K562 (cell line): ENCODE measurements at regions not wholly inside any gene's neighbourhood (a gene's known extent, or its start where the extent isn't known, plus 50 kb on each side); places are given as distances from the start of the nearest gene placed in this dataset.
A peak's percentile ranks its signal among the peaks of the same experiment; 100 is the strongest.
"Not testable (repeated sequence)": the region's sequence is repeated elsewhere in the genome, so short reads cannot be mapped to it uniquely, and the experiment has no call there.

ENCODE experiments used
- ATAC-seq: fragments of 200-7000 bp; cut with Tn5 transposase; 3 replicates; pipeline ENCODE4 v1.9.1; 2020; ENCODE audit warnings: moderate library complexity
- BruUV-seq: library from RNA; stranded (reverse); fragments of 400-500 nt; replicated peaks from 2 replicates; lab custom pipeline; 2021; lab: Mats Ljungman, UMichigan
- CTCF ChIA-PET: fragments of 300-600 bp; formaldehyde crosslinking; extraction: SDS; loops from one replicate; lab custom pipeline; 2021; ENCODE audit warnings: low intra/inter-chr PET ratio; lab: Yijun Ruan, JAX
- POLR2A ChIA-PET: fragments of 300-600, 350-650 bp; sonication (Branson Sonifier 250); formaldehyde crosslinking; extraction: SDS; loops from one replicate; lab custom pipeline; 2021; ENCODE audit warnings: antibody characterized with exemption, inconsistent platforms; lab: Yijun Ruan, JAX
- DNase-seq, 4 experiments: peaks; one replicate each; pipeline versions ENCODE4 v3.0.0 to v3.0.0-alpha.2; 2011 to 2018; ENCODE audit warnings: low spot score in 3 of 4, mixed read lengths in 3 of 4; ENCODE audit errors: extremely low read depth in 1 of 4
- FAIRE-seq: peaks from 2 replicates; lab custom pipeline; 2011; peaks lifted over from hg19 to GRCh38; lab: Jason Lieb, UNC
- H2AFZ ChIP-seq: 2 replicates; pipeline ENCODE4 v1.6.0; 2011; ENCODE audit warnings: low read depth, low read length, control low read depth, inconsistent platforms
- H3K27ac ChIP-seq: fragments of 200-600 bp; 3 replicates; pipeline ENCODE4 v1.8.0; 2011; ENCODE audit warnings: low read depth, mild to moderate bottlenecking, control low read depth, inconsistent platforms, low read length, moderate library complexity, mixed read lengths; ENCODE audit errors: extremely low read depth
- H3K27me3 ChIP-seq, 2 experiments: fragments of 300-600 bp in 1 of 2; 2 replicates in 1 of 2; 3 replicates in 1 of 2; pipeline versions ENCODE4 v1.6.0 to v1.8.0; 2011; ENCODE audit warnings: inconsistent platforms in 2 of 2, low read length in 2 of 2, mild to moderate bottlenecking in 1 of 2, mixed read lengths in 1 of 2, moderate library complexity in 1 of 2; ENCODE audit not compliant: control insufficient read depth in 2 of 2, insufficient read depth in 2 of 2
- H3K36me3 ChIP-seq: fragments of 300-600 bp; 3 replicates; pipeline ENCODE4 v1.8.0; 2011; ENCODE audit warnings: mild to moderate bottlenecking, low read length, inconsistent platforms; ENCODE audit not compliant: control insufficient read depth, insufficient read depth
- H3K4me1 ChIP-seq, 2 experiments: fragments of 200-600 bp in 1 of 2; replicated peaks in 1 of 2; 2 replicates in 1 of 2; 3 replicates in 1 of 2; pipeline versions ENCODE4 v1.5.1 to v1.8.0; 2011; ENCODE audit warnings: inconsistent platforms in 2 of 2, low read length in 2 of 2, mild to moderate bottlenecking in 1 of 2, mixed read lengths in 1 of 2, moderate library complexity in 1 of 2; ENCODE audit not compliant: control insufficient read depth in 2 of 2, insufficient read depth in 2 of 2
- H3K4me2 ChIP-seq: 2 replicates; pipeline ENCODE4 v1.6.1; 2011; ENCODE audit warnings: low read length, control low read depth, inconsistent platforms, mixed read lengths; ENCODE audit not compliant: insufficient read depth
- H3K4me3 ChIP-seq: fragments of 200-600 bp; sonication (generic), shearing (Covaris generic); 2 replicates; pipeline ENCODE4 v1.5.1; 2016; ENCODE audit warnings: control low read depth, inconsistent platforms
- H3K79me2 ChIP-seq: fragments of 200-600 bp; 3 replicates; pipeline ENCODE4 v1.8.0; 2011; ENCODE audit warnings: low read length, inconsistent platforms; ENCODE audit not compliant: control insufficient read depth, insufficient read depth
- H3K9ac ChIP-seq, 2 experiments: 2 replicates each; pipeline versions ENCODE4 v1.6.0 to v1.6.1; 2011; ENCODE audit warnings: low read depth in 2 of 2, low read length in 2 of 2, control low read depth in 1 of 2, inconsistent platforms in 1 of 2, mild to moderate bottlenecking in 1 of 2, mixed read lengths in 1 of 2; ENCODE audit not compliant: insufficient read depth in 1 of 2
- H3K9me1 ChIP-seq: one replicate; pipeline ENCODE4 v1.6.0; 2011; ENCODE audit warnings: inconsistent platforms, mild to moderate bottlenecking, low read length, moderate library complexity; ENCODE audit not compliant: control insufficient read depth, insufficient read depth
- H3K9me3 ChIP-seq: replicated peaks from 2 replicates; pipeline ENCODE4 v1.5.1; 2011; ENCODE audit warnings: low read depth, low read length, inconsistent platforms; ENCODE audit not compliant: control insufficient read depth, insufficient read depth
- H4K20me1 ChIP-seq: replicated peaks from 2 replicates; pipeline ENCODE4 v1.6.1; 2011; ENCODE audit warnings: low read length, inconsistent platforms, mixed read lengths; ENCODE audit not compliant: control insufficient read depth, insufficient read depth
- CTCF ChIP-seq, 3 experiments: IDR thresholded peaks in 2 of 3; conservative IDR thresholded peaks in 1 of 3; 2 replicates each; pipeline ENCODE4 v1.5.1; 2011 to 2012; ENCODE audit warnings: low read length in 3 of 3, mild to moderate bottlenecking in 3 of 3, control low read depth in 2 of 3, improper control_type of control experiment in 1 of 3, inconsistent platforms in 1 of 3, low read depth in 1 of 3, mixed read lengths in 1 of 3, moderate library complexity in 1 of 3; ENCODE audit not compliant: insufficient read depth in 2 of 3
- RAD21 ChIP-seq, 2 experiments: fragments of 250-450 bp in 1 of 2; fragments of 450-650 bp in 1 of 2; sonication (Bioruptor Pico) in 1 of 2; formaldehyde crosslinking in 1 of 2; IDR thresholded peaks in 1 of 2; conservative IDR thresholded peaks in 1 of 2; 2 replicates each; pipeline versions ENCODE4 v1.4.0 to v1.8.0; 2020 to 2022; ENCODE audit warnings: mild to moderate bottlenecking in 2 of 2, moderate library complexity in 1 of 2
- WGBS: fragments of 100-300 bp; shearing (Covaris generic); methylation state at CpG from one replicate; pipeline ENCODE4 v1.1.6; 2016; ENCODE audit warnings: low coverage, mixed read lengths; ENCODE audit not compliant: insufficient coverage; ENCODE audit errors: missing lambda C conversion rate; 5-methylcytosine and 5-hydroxymethylcytosine counted together
- in situ Hi-C: fragments of 300-500 bp; cut with MboI; formaldehyde crosslinking; loops from 4 replicates; pipeline ENCODE4 v1.15.0; 2018; ENCODE audit warnings: inconsistent platforms, mixed read lengths
- intact Hi-C: fragments of 100-400 bp; cut with micrococcal nuclease; formaldehyde crosslinking; loops from 2 replicates; pipeline ENCODE4 v1.14.2; 2022

GRCh38 chr2:90036335-90036734, 1344.9 kb downstream of the RPIA start:
- POLR2A ChIA-PET, BruUV-seq: not testable (repeated sequence)

GRCh38 chr2:90039093-90039492, 1347.6 kb downstream of the RPIA start:
- BruUV-seq, H3K36me3 ChIP-seq, DNase-seq, POLR2A ChIA-PET, H4K20me1 ChIP-seq, CTCF ChIA-PET, H2AFZ ChIP-seq, FAIRE-seq, intact Hi-C loops, H3K4me3 ChIP-seq, H3K9me1 ChIP-seq, H3K27ac ChIP-seq, H3K79me2 ChIP-seq, H3K9me3 ChIP-seq, H3K27me3 ChIP-seq, in situ Hi-C loops, H3K4me1 ChIP-seq, ATAC-seq, H3K4me2 ChIP-seq, H3K9ac ChIP-seq: not testable (repeated sequence)
- 0% methylated on average over 4 of the region's 4 CpGs for WGBS

More at GRCh38 chr2:90036335-90036734, 1344.9 kb downstream of the RPIA start:
- H3K27me3 ChIP-seq, H3K79me2 ChIP-seq, in situ Hi-C loops, CTCF ChIA-PET, H3K4me2 ChIP-seq, H4K20me1 ChIP-seq, H3K4me1 ChIP-seq, H3K4me3 ChIP-seq, H3K9me3 ChIP-seq, H3K36me3 ChIP-seq, H2AFZ ChIP-seq: not testable (repeated sequence)
- 0% methylated on average over 1 of the region's 1 CpG for whole genome bisulfite sequencing
- DNase-seq (peak in 1 of 4 experiments; percentile 21), ATAC-seq (peak; percentile 69; the same call in 1 of the 3 replicates)
- TF ChIP-seq RAD21 (CRISPR knock-in tag; conservative IDR thresholded peaks at IDR 0.05 in 1 of 2, IDR thresholded peaks at IDR 0.05 in 1 of 2) (peak in 1 of 2 experiments; percentile 21; a peak in 2 of 4 replicates), CTCF (IDR thresholded peaks at IDR 0.05 in 2 of 3, conservative IDR thresholded peaks at IDR 0.05 in 1 of 3; ENCODE audit: insufficient read depth in 2 of 3, low read depth in 1 of 3, low read length in 3 of 3) (peak in 2 of 3 experiments; percentile 17 to 29; a peak in 2 of 6 replicates)
- TF ChIP-seq, all 486 proteins: peak for 2; not testable (repeated sequence) for 484
- FAIRE-seq = peak; percentile 67
- intact Hi-C loops, H3K9me1 ChIP-seq, H3K9ac ChIP-seq, H3K27ac ChIP-seq: not testable (repeated sequence)

GRCh38 chr2:90047776-90048175, 1356.3 kb downstream of the RPIA start:
- ATAC-seq, H4K20me1 ChIP-seq, POLR2A ChIA-PET, H3K9me3 ChIP-seq, H3K27ac ChIP-seq, intact Hi-C loops, BruUV-seq, H3K4me1 ChIP-seq, FAIRE-seq, H3K4me2 ChIP-seq, in situ Hi-C loops, H3K36me3 ChIP-seq, H3K9ac ChIP-seq, CTCF ChIA-PET, H3K27me3 ChIP-seq, H2AFZ ChIP-seq, DNase-seq, H3K79me2 ChIP-seq, H3K9me1 ChIP-seq, H3K4me3 ChIP-seq: not testable (repeated sequence)
- 0% methylated on average over 1 of the region's 1 CpG for WGBS
